MCF 10A (cell line): ENCODE measurements at regions not wholly inside any gene's neighbourhood (a gene's known extent, or its start where the extent isn't known, plus 50 kb on each side); places are given as distances from the start of the nearest gene placed in this dataset.
A peak's percentile ranks its signal among the peaks of the same experiment; 100 is the strongest.

Source experiments
- BruUV-seq: library from RNA; stranded (reverse); fragments of 400-500 nt; replicated peaks from 2 replicates; lab custom pipeline; 2021; lab: Mats Ljungman, UMichigan
- CTCF ChIA-PET: fragments of 300-600 bp; sonication (Branson Sonifier 250); formaldehyde crosslinking; extraction: SDS; loops from one replicate; lab custom pipeline; 2021; ENCODE audit warnings: antibody characterized with exemption, inconsistent platforms; lab: Yijun Ruan, JAX
- POLR2A ChIA-PET: fragments of 300-600, 350-650 bp; sonication (Branson Sonifier 250); formaldehyde crosslinking; extraction: SDS; loops from one replicate; lab custom pipeline; 2020; ENCODE audit warnings: antibody characterized with exemption, inconsistent platforms; lab: Yijun Ruan, JAX
- DNase-seq: peaks from one replicate; pipeline ENCODE4 v3.0.0-alpha.2; 2018; ENCODE audit not compliant: unreplicated experiment
- H3K27ac Mint-ChIP-seq: one replicate; pipeline ENCODE4 v1.8.0; 2022; ENCODE audit warnings: mild to moderate bottlenecking, low read depth, mixed read lengths; ENCODE audit not compliant: unreplicated experiment
- H3K27me3 Mint-ChIP-seq: one replicate; pipeline ENCODE4 v1.8.0; 2022; ENCODE audit warnings: mixed read lengths; ENCODE audit not compliant: insufficient read depth, unreplicated experiment
- H3K36me3 Mint-ChIP-seq: one replicate; pipeline ENCODE4 v1.8.0; 2022; ENCODE audit warnings: mild to moderate bottlenecking, moderate library complexity, mixed read lengths; ENCODE audit not compliant: insufficient read depth, unreplicated experiment
- H3K4me1 Mint-ChIP-seq: one replicate; pipeline ENCODE4 v1.8.0; 2022; ENCODE audit warnings: mixed read lengths; ENCODE audit not compliant: insufficient read depth, unreplicated experiment
- H3K4me3 Mint-ChIP-seq: one replicate; pipeline ENCODE4 v1.8.0; 2022; ENCODE audit warnings: mild to moderate bottlenecking, moderate library complexity, mixed read lengths; ENCODE audit not compliant: unreplicated experiment
- H3K9me3 Mint-ChIP-seq: one replicate; pipeline ENCODE4 v1.8.0; 2022; ENCODE audit warnings: mixed read lengths; ENCODE audit not compliant: unreplicated experiment
- intact Hi-C: fragments of 100-400 bp; cut with micrococcal nuclease; formaldehyde crosslinking; loops from 2 replicates; pipeline ENCODE4 v1.14.1; 2022
- TF ChIP-seq, protein P1 (sequence below): fragments of 200-600 bp; IDR thresholded peaks from one replicate; pipeline ENCODE4 v1.8.0; 2022; ENCODE audit warnings: antibody characterized with exemption, mild to moderate bottlenecking; ENCODE audit not compliant: unreplicated experiment

DNA sequence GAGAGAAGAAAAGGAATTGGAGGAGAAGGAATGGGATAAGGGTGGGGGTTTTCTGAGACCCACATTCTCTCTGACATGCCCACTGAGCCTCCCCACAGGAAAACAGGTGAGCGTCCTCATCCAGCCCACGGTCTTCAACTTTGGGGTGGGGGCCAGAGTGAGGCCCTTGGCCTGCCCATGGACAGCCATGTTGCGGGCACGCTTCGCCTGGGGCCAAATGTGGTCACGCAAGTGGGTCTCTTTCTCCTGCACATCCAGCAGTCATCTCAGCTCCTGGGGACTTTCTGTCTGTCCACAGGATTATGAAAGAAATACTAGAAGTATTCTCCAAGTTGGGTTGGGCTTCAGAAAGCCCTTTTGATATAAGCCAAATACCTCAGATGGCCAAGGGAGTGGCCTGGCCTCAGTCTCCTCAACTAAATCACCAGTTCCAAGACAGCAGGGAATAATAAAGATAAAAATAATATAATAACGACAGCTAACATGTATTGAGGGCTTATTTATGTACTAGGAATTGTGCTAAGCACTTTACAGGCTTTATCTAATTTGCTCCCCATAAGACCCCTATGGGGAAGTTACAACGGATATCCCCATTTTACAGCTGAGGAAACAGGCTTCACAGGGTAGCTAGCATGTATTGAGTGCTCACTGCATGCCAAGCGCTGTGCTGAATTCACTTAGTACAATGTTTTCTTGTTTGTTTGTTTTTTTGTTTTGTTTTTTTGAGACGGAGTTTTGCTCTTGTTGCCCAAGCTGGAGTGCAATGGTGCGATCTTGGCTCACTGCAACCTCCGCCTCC lies 57.2 kb upstream of the LBX1 start:
- peaks cover 16% of the 10 kb centered on the region for H3K27me3 Mint-ChIP-seq
- ChIA-PET POLR2A (interaction anchor here (0.9 kb wide), 1 partner anchor 16 kb away, joined by 3 read pairs; no protein-coding TSS in a partner anchor), CTCF (interaction anchor here (0.8 to 2.2 kb wide), 7 partner anchors 12 to 180 kb away, joined by 3 to 10 read pairs (median 5); no protein-coding TSS in a partner anchor)

DNA sequence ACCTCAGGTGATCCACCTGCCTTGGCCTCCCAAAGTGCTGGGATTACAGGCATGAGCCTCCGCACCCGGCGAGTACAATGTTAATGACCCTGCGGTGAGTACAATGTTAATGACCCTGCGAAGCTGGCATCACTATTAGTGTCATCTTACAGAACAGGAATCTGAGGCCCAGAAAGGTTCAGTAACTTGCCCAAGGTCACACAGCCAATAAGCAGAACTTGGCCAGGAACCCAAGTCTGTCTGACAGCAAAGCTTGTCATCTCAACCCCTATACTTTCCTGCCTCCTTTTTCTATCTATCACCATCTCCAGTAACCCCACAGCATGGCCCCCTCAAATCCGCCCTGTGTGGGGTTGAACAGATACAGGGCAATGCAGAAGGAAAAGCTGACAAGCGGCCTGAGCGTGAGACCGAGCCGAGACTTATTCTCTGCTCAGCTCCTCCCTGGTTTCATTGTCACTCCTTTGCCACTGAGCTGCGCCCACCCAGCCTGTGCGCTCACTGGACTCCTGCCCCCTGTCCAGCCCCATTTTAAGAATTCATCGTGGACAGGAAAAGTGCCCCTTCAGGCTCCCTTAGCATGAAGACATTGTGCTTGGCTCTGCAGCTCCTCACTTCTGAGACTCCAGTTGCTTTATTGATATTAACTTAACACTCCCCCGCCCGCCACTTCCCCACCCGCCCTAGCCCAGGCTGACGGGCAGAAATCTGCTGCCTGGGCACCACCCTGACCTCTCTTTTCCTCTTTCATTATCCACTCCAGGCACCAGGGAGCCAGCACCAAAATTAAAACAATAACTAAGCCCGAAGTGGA lies 58.1 kb upstream of the LBX1 start:
- H3K27ac Mint-ChIP-seq: no peak overlapping the region
- ChIA-PET POLR2A (no interaction called here), CTCF (interaction anchor here (0.6 to 6.5 kb wide), 10 partner anchors 11 to 283 kb away, joined by 3 to 58 read pairs (median 4); no protein-coding TSS in a partner anchor)
- no peak for DNase-seq
- H3K36me3 Mint-ChIP-seq: no peaks in the 10 kb centered on the region
- BruUV-seq: no TSS peak
- TF ChIP-seq, protein P1, sequence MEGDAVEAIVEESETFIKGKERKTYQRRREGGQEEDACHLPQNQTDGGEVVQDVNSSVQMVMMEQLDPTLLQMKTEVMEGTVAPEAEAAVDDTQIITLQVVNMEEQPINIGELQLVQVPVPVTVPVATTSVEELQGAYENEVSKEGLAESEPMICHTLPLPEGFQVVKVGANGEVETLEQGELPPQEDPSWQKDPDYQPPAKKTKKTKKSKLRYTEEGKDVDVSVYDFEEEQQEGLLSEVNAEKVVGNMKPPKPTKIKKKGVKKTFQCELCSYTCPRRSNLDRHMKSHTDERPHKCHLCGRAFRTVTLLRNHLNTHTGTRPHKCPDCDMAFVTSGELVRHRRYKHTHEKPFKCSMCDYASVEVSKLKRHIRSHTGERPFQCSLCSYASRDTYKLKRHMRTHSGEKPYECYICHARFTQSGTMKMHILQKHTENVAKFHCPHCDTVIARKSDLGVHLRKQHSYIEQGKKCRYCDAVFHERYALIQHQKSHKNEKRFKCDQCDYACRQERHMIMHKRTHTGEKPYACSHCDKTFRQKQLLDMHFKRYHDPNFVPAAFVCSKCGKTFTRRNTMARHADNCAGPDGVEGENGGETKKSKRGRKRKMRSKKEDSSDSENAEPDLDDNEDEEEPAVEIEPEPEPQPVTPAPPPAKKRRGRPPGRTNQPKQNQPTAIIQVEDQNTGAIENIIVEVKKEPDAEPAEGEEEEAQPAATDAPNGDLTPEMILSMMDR: no peak
- peaks cover 7% of the 10 kb centered on the region for H3K4me1 Mint-ChIP-seq
- no peak overlapping the region for H3K4me3 Mint-ChIP-seq
- H3K27me3 Mint-ChIP-seq: peaks cover 16% of the 10 kb centered on the region
- intact Hi-C loops: no loop called here
- no peaks in the 10 kb centered on the region for H3K9me3 Mint-ChIP-seq

More for the DNA sequence above, 57.2 kb upstream of the LBX1 start:
- H3K27ac Mint-ChIP-seq: no peak overlapping the region
- no peak for DNase-seq
- BruUV-seq: no TSS peak
- no peaks in the 10 kb centered on the region for H3K36me3 Mint-ChIP-seq
- H3K9me3 Mint-ChIP-seq: no peaks in the 10 kb centered on the region
- H3K4me1 Mint-ChIP-seq: peaks cover 7% of the 10 kb centered on the region
- no peak overlapping the region for H3K4me3 Mint-ChIP-seq
- intact Hi-C loops: no loop called here
- TF ChIP-seq, protein P1: no peak

DNA sequence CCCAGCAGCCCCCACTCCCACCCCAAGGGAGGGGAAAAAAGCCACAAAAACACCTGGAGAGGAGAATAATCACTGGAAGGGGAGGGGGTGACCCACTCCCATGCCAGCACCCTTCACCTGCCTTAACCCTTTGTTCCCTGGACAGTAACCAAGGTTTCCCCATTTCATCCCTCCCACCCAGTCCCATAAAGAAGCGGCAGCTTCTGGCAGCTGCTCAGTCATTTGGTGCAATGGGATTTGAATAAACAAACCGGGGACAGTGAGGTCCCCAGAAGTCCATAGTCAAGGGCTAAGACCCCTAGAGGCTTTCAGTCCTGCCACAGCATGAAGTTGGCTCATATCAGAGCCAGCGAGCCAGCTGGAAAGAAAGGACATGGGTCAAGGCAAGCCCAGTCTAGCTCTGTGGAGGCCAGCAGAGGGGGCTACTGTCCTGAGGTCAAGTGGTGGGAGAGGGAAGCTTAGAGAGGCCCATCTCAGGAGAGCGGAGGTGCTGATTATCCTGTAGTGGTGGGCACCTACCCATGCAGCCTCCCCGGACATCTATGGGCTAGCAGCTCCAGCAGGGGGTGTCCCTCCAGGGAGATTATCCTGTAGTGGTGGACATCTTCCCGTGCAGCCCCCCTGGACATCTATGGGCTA lies 58.9 kb upstream of the LBX1 start:
- ChIA-PET POLR2A (interaction anchor here (0.8 kb wide), 1 partner anchor 9 kb away, joined by 3 read pairs; no protein-coding TSS in a partner anchor), CTCF (interaction anchor here (0.6 to 6.5 kb wide), 10 partner anchors 10 to 282 kb away, joined by 3 to 58 read pairs (median 4); no protein-coding TSS in a partner anchor)
- Mint-ChIP-seq H3K27me3 (peaks cover 16% of the 10 kb centered on the region), H3K27ac (no peak overlapping the region), H3K4me1 (peaks cover 7% of the 10 kb centered on the region), H3K9me3 (no peaks in the 10 kb centered on the region), H3K4me3 (no peak overlapping the region), H3K36me3 (no peaks in the 10 kb centered on the region)
- intact Hi-C loops: no loop called here
- TF ChIP-seq, protein P1: peak; percentile 9
- peak; percentile 44 for DNase-seq
- no TSS peak for BruUV-seq
